ENCODE measurements at regions not wholly inside any gene's neighbourhood (a gene's known extent, or its start where the extent isn't known, plus 50 kb on each side); places are given as distances from the start of the nearest gene placed in this dataset.

DNA sequence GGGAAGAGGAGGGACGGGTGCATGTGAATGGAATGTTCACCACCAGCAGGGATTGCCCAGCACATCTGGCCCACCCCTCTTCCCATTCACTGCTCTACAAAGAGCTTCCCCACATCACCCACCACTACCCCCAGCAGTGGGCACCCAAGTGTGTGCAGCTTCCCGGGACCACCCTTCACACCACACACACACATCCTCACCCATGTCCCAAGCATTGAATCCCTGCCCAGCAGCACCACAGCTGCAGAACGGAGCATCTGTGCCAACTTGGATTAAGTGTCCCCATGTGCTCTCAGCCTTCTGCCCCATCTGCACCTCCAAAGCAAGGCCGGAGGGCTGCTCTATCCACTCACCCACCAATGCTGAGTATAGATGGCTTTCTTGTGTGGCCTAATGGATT is 141.4 kb downstream of the PSMG1 start:
- CTCF ChIA-PET = no interaction called here
- Histone ChIP-seq H3K9me3 (replicated peaks; ENCODE audit: control insufficient read depth, insufficient read depth, low read length) (no peaks in the 10 kb centered on the region), H3K4me2 (ENCODE audit: control insufficient read depth, insufficient read depth) (no peak overlapping the region), H2AFZ (ENCODE audit: control insufficient read depth, low read depth, low read length) (no peak overlapping the region), H3K27ac (ENCODE audit: control insufficient read depth, insufficient read depth) (no peak overlapping the region), H3K27me3 (replicated peaks in 1 of 2; ENCODE audit: control insufficient read depth in 2 of 2, insufficient read depth in 2 of 2, low read length in 1 of 2) (no peaks in the 10 kb centered on the region), H3K4me1 (ENCODE audit: control insufficient read depth, insufficient read depth, low read length) (no peaks in the 10 kb centered on the region), H3K36me3 (ENCODE audit: control insufficient read depth in 2 of 2, insufficient read depth in 2 of 2, low read length in 1 of 2) (no peaks in the 10 kb centered on the region), H3K79me2 (ENCODE audit: control insufficient read depth, insufficient read depth, low read length) (no peaks in the 10 kb centered on the region), H3K9ac (ENCODE audit: control insufficient read depth, insufficient read depth, low read length) (no peak overlapping the region), H4K20me1 (ENCODE audit: control insufficient read depth, insufficient read depth) (no peaks in the 10 kb centered on the region), H3K4me3 (no peak overlapping the region)
- FAIRE-seq (no peak), ATAC-seq (no peak), DNase-seq (ENCODE audit: low read depth, low spot score) (no peak)
- TF ChIP-seq, protein P1, sequence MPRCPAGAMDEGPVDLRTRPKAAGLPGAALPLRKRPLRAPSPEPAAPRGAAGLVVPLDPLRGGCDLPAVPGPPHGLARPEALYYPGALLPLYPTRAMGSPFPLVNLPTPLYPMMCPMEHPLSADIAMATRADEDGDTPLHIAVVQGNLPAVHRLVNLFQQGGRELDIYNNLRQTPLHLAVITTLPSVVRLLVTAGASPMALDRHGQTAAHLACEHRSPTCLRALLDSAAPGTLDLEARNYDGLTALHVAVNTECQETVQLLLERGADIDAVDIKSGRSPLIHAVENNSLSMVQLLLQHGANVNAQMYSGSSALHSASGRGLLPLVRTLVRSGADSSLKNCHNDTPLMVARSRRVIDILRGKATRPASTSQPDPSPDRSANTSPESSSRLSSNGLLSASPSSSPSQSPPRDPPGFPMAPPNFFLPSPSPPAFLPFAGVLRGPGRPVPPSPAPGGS (IDR thresholded peaks at IDR 0.05; ENCODE audit: borderline replicate concordance, insufficient read depth, low read depth, low read length, poor library complexity, severe bottlenecking) = no peak
- TF ChIP-seq MEF2B (IDR thresholded peaks at IDR 0.05; ENCODE audit: partially characterized antibody, poor library complexity, severe bottlenecking) = no peak
- TF ChIP-seq, protein P2, sequence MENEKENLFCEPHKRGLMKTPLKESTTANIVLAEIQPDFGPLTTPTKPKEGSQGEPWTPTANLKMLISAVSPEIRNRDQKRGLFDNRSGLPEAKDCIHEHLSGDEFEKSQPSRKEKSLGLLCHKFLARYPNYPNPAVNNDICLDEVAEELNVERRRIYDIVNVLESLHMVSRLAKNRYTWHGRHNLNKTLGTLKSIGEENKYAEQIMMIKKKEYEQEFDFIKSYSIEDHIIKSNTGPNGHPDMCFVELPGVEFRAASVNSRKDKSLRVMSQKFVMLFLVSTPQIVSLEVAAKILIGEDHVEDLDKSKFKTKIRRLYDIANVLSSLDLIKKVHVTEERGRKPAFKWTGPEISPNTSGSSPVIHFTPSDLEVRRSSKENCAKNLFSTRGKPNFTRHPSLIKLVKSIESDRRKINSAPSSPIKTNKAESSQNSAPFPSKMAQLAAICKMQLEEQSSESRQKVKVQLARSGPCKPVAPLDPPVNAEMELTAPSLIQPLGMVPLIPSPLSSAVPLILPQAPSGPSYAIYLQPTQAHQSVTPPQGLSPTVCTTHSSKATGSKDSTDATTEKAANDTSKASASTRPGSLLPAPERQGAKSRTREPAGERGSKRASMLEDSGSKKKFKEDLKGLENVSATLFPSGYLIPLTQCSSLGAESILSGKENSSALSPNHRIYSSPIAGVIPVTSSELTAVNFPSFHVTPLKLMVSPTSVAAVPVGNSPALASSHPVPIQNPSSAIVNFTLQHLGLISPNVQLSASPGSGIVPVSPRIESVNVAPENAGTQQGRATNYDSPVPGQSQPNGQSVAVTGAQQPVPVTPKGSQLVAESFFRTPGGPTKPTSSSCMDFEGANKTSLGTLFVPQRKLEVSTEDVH (IDR thresholded peaks at IDR 0.05; ENCODE audit: low read depth, partially characterized antibody) = no peak
- TF ChIP-seq, protein P3, sequence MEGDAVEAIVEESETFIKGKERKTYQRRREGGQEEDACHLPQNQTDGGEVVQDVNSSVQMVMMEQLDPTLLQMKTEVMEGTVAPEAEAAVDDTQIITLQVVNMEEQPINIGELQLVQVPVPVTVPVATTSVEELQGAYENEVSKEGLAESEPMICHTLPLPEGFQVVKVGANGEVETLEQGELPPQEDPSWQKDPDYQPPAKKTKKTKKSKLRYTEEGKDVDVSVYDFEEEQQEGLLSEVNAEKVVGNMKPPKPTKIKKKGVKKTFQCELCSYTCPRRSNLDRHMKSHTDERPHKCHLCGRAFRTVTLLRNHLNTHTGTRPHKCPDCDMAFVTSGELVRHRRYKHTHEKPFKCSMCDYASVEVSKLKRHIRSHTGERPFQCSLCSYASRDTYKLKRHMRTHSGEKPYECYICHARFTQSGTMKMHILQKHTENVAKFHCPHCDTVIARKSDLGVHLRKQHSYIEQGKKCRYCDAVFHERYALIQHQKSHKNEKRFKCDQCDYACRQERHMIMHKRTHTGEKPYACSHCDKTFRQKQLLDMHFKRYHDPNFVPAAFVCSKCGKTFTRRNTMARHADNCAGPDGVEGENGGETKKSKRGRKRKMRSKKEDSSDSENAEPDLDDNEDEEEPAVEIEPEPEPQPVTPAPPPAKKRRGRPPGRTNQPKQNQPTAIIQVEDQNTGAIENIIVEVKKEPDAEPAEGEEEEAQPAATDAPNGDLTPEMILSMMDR (IDR thresholded peaks at IDR 0.05 in 2 of 3, conservative IDR thresholded peaks at IDR 0.05 in 1 of 3; ENCODE audit: control insufficient read depth in 2 of 3, extremely low read depth in 1 of 3, insufficient read depth in 1 of 3, low read depth in 3 of 3, low read length in 3 of 3) = no peak
- TF ChIP-seq ZNF207 (IDR thresholded peaks at IDR 0.05; ENCODE audit: borderline replicate concordance) = no peak
- TF ChIP-seq DPF2 (IDR thresholded peaks at IDR 0.05) = no peak
- SMC1A ChIA-PET (ENCODE audit: uncharacterized antibody, unreplicated experiment) = no interaction called here
- RAD21 ChIA-PET (ENCODE audit: unreplicated experiment) = no interaction called here
- intact Hi-C loops (cut with micrococcal nuclease; ENCODE audit: unreplicated experiment) (no loop called here), in situ Hi-C loops (cut with MboI) (no loop called here)
- WGBS (ENCODE audit: insufficient coverage, insufficient replicate concordance, low lambda C conversion rate, missing lambda C conversion rate) = 25% methylated on average over 3 of the region's 4 CpGs
- POLR2A ChIA-PET = no interaction called here
- no TSS peak for BruUV-seq (replicated peaks)

Measured in GM12878 (cell line).